NB4 (cell line): ENCODE measurements at regions not wholly inside any gene's neighbourhood (a gene's known extent, or its start where the extent isn't known, plus 50 kb on each side); places are given as distances from the start of the nearest gene placed in this dataset.

Experiments
- POLR2A ChIP-seq: IDR thresholded peaks from 2 replicates; pipeline ENCODE4 v1.6.1; 2011; ENCODE audit warnings: mild to moderate bottlenecking; ENCODE audit not compliant: insufficient read length; ENCODE audit errors: extremely low read depth
- TF ChIP-seq, protein P1 (sequence below): IDR thresholded peaks from one replicate; pipeline ENCODE4 v1.5.1; 2012; ENCODE audit warnings: low read depth, low read length
- TF ChIP-seq, protein P2 (sequence below): IDR thresholded peaks from 2 replicates; pipeline ENCODE4 v1.6.1; 2011; ENCODE audit warnings: low read depth, low read length

GRCh38 chr6:74318738-74319137, 622.7 kb downstream of the CD109 start:
- no peak for TF ChIP-seq POLR2A
- TF ChIP-seq, protein P1, sequence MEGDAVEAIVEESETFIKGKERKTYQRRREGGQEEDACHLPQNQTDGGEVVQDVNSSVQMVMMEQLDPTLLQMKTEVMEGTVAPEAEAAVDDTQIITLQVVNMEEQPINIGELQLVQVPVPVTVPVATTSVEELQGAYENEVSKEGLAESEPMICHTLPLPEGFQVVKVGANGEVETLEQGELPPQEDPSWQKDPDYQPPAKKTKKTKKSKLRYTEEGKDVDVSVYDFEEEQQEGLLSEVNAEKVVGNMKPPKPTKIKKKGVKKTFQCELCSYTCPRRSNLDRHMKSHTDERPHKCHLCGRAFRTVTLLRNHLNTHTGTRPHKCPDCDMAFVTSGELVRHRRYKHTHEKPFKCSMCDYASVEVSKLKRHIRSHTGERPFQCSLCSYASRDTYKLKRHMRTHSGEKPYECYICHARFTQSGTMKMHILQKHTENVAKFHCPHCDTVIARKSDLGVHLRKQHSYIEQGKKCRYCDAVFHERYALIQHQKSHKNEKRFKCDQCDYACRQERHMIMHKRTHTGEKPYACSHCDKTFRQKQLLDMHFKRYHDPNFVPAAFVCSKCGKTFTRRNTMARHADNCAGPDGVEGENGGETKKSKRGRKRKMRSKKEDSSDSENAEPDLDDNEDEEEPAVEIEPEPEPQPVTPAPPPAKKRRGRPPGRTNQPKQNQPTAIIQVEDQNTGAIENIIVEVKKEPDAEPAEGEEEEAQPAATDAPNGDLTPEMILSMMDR: no peak
- TF ChIP-seq, protein P2, sequence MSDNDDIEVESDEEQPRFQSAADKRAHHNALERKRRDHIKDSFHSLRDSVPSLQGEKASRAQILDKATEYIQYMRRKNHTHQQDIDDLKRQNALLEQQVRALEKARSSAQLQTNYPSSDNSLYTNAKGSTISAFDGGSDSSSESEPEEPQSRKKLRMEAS: no peak
